ENCODE measurements at regions not wholly inside any gene's neighbourhood (a gene's known extent, or its start where the extent isn't known, plus 50 kb on each side); places are given as distances from the start of the nearest gene placed in this dataset.
"Not testable (repeated sequence)": the region's sequence is repeated elsewhere in the genome, so short reads cannot be mapped to it uniquely, and the experiment has no call there.

- no peak for DNase-seq
Observed at GRCh38 chr7:142460402-142461117, 202.7 kb upstream of the PRSS58 start.

- DNase-seq = no peak
Observed at GRCh38 chr7:142459551-142459963, 201.7 kb upstream of the PRSS58 start.

GRCh38 chr7:142457146-142457703 is 199.4 kb upstream of the PRSS58 start:
- no peak for DNase-seq

GRCh38 chr7:142455392-142455791 is 197.5 kb upstream of the PRSS58 start:
- DNase-seq = no peak

- DNase-seq = no peak
Observed at GRCh38 chr7:142454862-142455261, 197.0 kb upstream of the PRSS58 start.

GRCh38 chr7:142452791-142453190 is 194.9 kb upstream of the PRSS58 start:
- no peak for DNase-seq

GRCh38 chr7:142451817-142452216 is 194.0 kb upstream of the PRSS58 start:
- DNase-seq = no peak

- no peak for DNase-seq
Observed at GRCh38 chr7:142451296-142451695, 193.4 kb upstream of the PRSS58 start.

- DNase-seq = no peak
Observed at GRCh38 chr7:142450695-142451094, 192.8 kb upstream of the PRSS58 start.

GRCh38 chr7:142450206-142450605 is 192.3 kb upstream of the PRSS58 start:
- no peak for DNase-seq

GRCh38 chr7:142448857-142449256 is 191.0 kb upstream of the PRSS58 start:
- not testable (repeated sequence) for DNase-seq

- no peak for DNase-seq
Observed at GRCh38 chr7:142447762-142448161, 189.9 kb upstream of the PRSS58 start.

GRCh38 chr7:142445019-142445686 is 187.3 kb upstream of the PRSS58 start:
- no peak for DNase-seq

- no peak for DNase-seq
Observed at GRCh38 chr7:142443216-142444010, 185.6 kb upstream of the PRSS58 start.

- no peak for DNase-seq
Observed at GRCh38 chr7:142442396-142442795, 184.5 kb upstream of the PRSS58 start.

GRCh38 chr7:142440906-142441411 is 183.1 kb upstream of the PRSS58 start:
- no peak for DNase-seq

- no peak for DNase-seq
Observed at GRCh38 chr7:142440219-142440905, 182.5 kb upstream of the PRSS58 start.

- DNase-seq = no peak
Observed at GRCh38 chr7:142439739-142440138, 181.9 kb upstream of the PRSS58 start.

- no peak for DNase-seq
Observed at GRCh38 chr7:142438923-142439515, 181.2 kb upstream of the PRSS58 start.

GRCh38 chr7:142438235-142438922 is 180.5 kb upstream of the PRSS58 start:
- no peak for DNase-seq

GRCh38 chr7:142437741-142438140 is 179.9 kb upstream of the PRSS58 start:
- DNase-seq = no peak

GRCh38 chr7:142436601-142437000 is 178.7 kb upstream of the PRSS58 start:
- DNase-seq = no peak

Data from activated CD8-positive, alpha-beta memory T cell treated with anti-CD3 and anti-CD28 coated beads, Interleukin-2, amount 50 U/mL, for 48 hours (primary cell).